Breast epithelium (tissue), 4 donors: ENCODE measurements at regions not wholly inside any gene's neighbourhood (a gene's known extent, or its start where the extent isn't known, plus 50 kb on each side); places are given as distances from the start of the nearest gene placed in this dataset.

Source experiments
- DNase-seq, 2 donors: peaks; one replicate each; pipeline ENCODE4 v3.0.0-alpha.2; 2019; ENCODE audit warnings: low spot score in 2 of 2
- H3K27ac ChIP-seq, 2 donors: fragments of 200-600 bp; sonication (generic) in 1 of 2; one replicate each; pipeline ENCODE4 v1.5.1; 2016 to 2019; ENCODE audit warnings: mild to moderate bottlenecking in 1 of 2
- H3K27me3 ChIP-seq, 2 donors: fragments of 200-600 bp; sonication (generic) in 1 of 2; one replicate each; pipeline versions ENCODE4 v1.5.1 to v1.6.0; 2017 to 2019; ENCODE audit warnings: control low read depth in 1 of 2, mild to moderate bottlenecking in 1 of 2
- H3K36me3 ChIP-seq: fragments of 200-600 bp; one replicate; pipeline ENCODE4 v1.5.1; 2019
- H3K4me1 ChIP-seq, 2 donors: fragments of 200-600 bp; sonication (generic); one replicate each; pipeline ENCODE4 v1.5.1; 2016 to 2019; ENCODE audit warnings: control low read depth in 1 of 2
- H3K4me3 ChIP-seq, 3 donors: fragments of 200-600 bp; sonication (generic); 1 replicate in 2 of 3; 2 replicates in 1 of 3; pipeline ENCODE4 v1.5.1; 2016 to 2019; ENCODE audit warnings: mild to moderate bottlenecking in 3 of 3, moderate library complexity in 2 of 3
- H3K9me3 ChIP-seq, 2 donors: fragments of 200-600 bp; sonication (generic) in 1 of 2; one replicate each; pipeline ENCODE4 v1.5.1; 2016 to 2019; ENCODE audit warnings: control low read depth in 1 of 2
- CTCF ChIP-seq, 3 donors: fragments of 450-650 bp; IDR thresholded peaks; one replicate each; pipeline ENCODE4 v1.5.1; 2016 to 2017; ENCODE audit warnings: antibody characterized with exemption in 3 of 3, mild to moderate bottlenecking in 3 of 3, moderate library complexity in 3 of 3
- POLR2A ChIP-seq: fragments of 450-650 bp; IDR thresholded peaks from one replicate; pipeline ENCODE4 v1.6.1; 2016; ENCODE audit warnings: antibody characterized with exemption, mild to moderate bottlenecking, moderate library complexity
- POLR2AphosphoS5 ChIP-seq, 3 donors: sonication (generic); formaldehyde crosslinking; IDR thresholded peaks; one replicate each; pipeline ENCODE4 v1.6.1; 2017; ENCODE audit warnings: antibody characterized with exemption in 3 of 3
- intact Hi-C: fragments of 100-400 bp; cut with DNase I; formaldehyde crosslinking; loops from one replicate; pipeline ENCODE4 v1.15.1; 2023; ENCODE audit warnings: low total_unique reads

GRCh38 chr5:20254748-20255147 is 266.7 kb upstream of the CDH18 start:
- no peak for TF ChIP-seq CTCF (IDR thresholded peaks at IDR 0.05)
- no peak for TF ChIP-seq POLR2AphosphoS5 (IDR thresholded peaks at IDR 0.05)
- TF ChIP-seq POLR2A, result no peak
- Histone ChIP-seq H3K36me3 (no peaks in the 10 kb centered on the region), H3K9me3 (peaks cover 0 to 7% of the 10 kb centered on the region in 2 donors), H3K27ac (no peak overlapping the region), H3K4me1 (no peaks in the 10 kb centered on the region), H3K27me3 (no peaks in the 10 kb centered on the region), H3K4me3 (no peak overlapping the region)
- intact Hi-C loops, result no loop called here
- DNase-seq, result no peak

- TF ChIP-seq POLR2A (no peak), POLR2AphosphoS5 (IDR thresholded peaks at IDR 0.05) (no peak), CTCF (IDR thresholded peaks at IDR 0.05) (no peak)
- no peak for DNase-seq
- no peak overlapping the region for H3K27ac ChIP-seq
- no peaks in the 10 kb centered on the region for H3K9me3 ChIP-seq
- no peaks in the 10 kb centered on the region for H3K4me1 ChIP-seq
- no peaks in the 10 kb centered on the region for H3K36me3 ChIP-seq
- H3K4me3 ChIP-seq, result no peak overlapping the region
- H3K27me3 ChIP-seq, result no peaks in the 10 kb centered on the region
- intact Hi-C loops, result no loop called here
These were observed 260.1 kb upstream of the CDH18 start for GRCh38 chr5:20248118-20248517.

- H3K27me3 ChIP-seq, result no peaks in the 10 kb centered on the region
- H3K4me1 ChIP-seq, result no peaks in the 10 kb centered on the region
- no peak for DNase-seq
- H3K36me3 ChIP-seq, result no peaks in the 10 kb centered on the region
- intact Hi-C loops, result no loop called here
- H3K9me3 ChIP-seq, result no peaks in the 10 kb centered on the region
- no peak overlapping the region for H3K27ac ChIP-seq
- TF ChIP-seq POLR2AphosphoS5 (IDR thresholded peaks at IDR 0.05) (no peak), CTCF (IDR thresholded peaks at IDR 0.05) (no peak), POLR2A (no peak)
- no peak overlapping the region for H3K4me3 ChIP-seq
These were observed 257.5 kb upstream of the CDH18 start for GRCh38 chr5:20245432-20245974.

GRCh38 chr5:20241351-20241750 is 253.4 kb upstream of the CDH18 start:
- no peaks in the 10 kb centered on the region for H3K4me1 ChIP-seq
- no peaks in the 10 kb centered on the region for H3K36me3 ChIP-seq
- H3K9me3 ChIP-seq, result no peaks in the 10 kb centered on the region
- no peak overlapping the region for H3K27ac ChIP-seq
- no peaks in the 10 kb centered on the region for H3K27me3 ChIP-seq
- TF ChIP-seq CTCF (IDR thresholded peaks at IDR 0.05) (no peak), POLR2A (no peak), POLR2AphosphoS5 (IDR thresholded peaks at IDR 0.05) (no peak)
- no peak for DNase-seq
- H3K4me3 ChIP-seq, result no peak overlapping the region
- intact Hi-C loops, result no loop called here

- intact Hi-C loops, result no loop called here
- no peak for DNase-seq
These were observed 243.0 kb upstream of the CDH18 start for GRCh38 chr5:20231040-20231439.

More at GRCh38 chr5:20231040-20231439, 243.0 kb upstream of the CDH18 start:
- Histone ChIP-seq H3K9me3 (no peaks in the 10 kb centered on the region), H3K27me3 (no peaks in the 10 kb centered on the region), H3K36me3 (no peaks in the 10 kb centered on the region), H3K4me3 (no peak overlapping the region), H3K4me1 (no peaks in the 10 kb centered on the region), H3K27ac (no peak overlapping the region)
- no peak for TF ChIP-seq POLR2A
- no peak for TF ChIP-seq CTCF (IDR thresholded peaks at IDR 0.05)
- TF ChIP-seq POLR2AphosphoS5 (IDR thresholded peaks at IDR 0.05), result no peak
